ENCODE measurements at regions not wholly inside any gene's neighbourhood (a gene's known extent, or its start where the extent isn't known, plus 50 kb on each side); places are given as distances from the start of the nearest gene placed in this dataset.

- H3K9me3 ChIP-seq (ENCODE audit: control insufficient read depth in 2 of 3, insufficient read depth in 1 of 3, low read length in 3 of 3), result no peaks in the 10 kb centered on the region
- DNase-seq (no peak), FAIRE-seq (no peak)
- no peak overlapping the region for H3K4me3 ChIP-seq (ENCODE audit: low read length in 3 of 3)
- TF ChIP-seq CTCF (IDR thresholded peaks at IDR 0.05; ENCODE audit: borderline replicate concordance, extremely low read depth, insufficient read depth), result no peak
- no peak overlapping the region for H3K27ac ChIP-seq (ENCODE audit: low read depth in 2 of 2, low read length in 2 of 2)
- H3K36me3 ChIP-seq (ENCODE audit: control insufficient read depth in 2 of 3, insufficient read depth in 3 of 3, low read length in 3 of 3), result no peaks in the 10 kb centered on the region
- no peaks in the 10 kb centered on the region for H3K4me1 ChIP-seq (ENCODE audit: control insufficient read depth in 2 of 3, insufficient read depth in 2 of 3, low read depth in 1 of 3, low read length in 3 of 3)
- no peaks in the 10 kb centered on the region for H3K27me3 ChIP-seq (ENCODE audit: control insufficient read depth, insufficient read depth, low read length)
- intact Hi-C loops (cut with DNase I), result no loop called here
- no peak overlapping the region for H3K9ac ChIP-seq (ENCODE audit: low read length in 3 of 3)
Observed at GRCh38 chr12:126644236-126645020, 1579.2 kb downstream of the AACS start.

- H3K4me1 ChIP-seq (ENCODE audit: control insufficient read depth in 2 of 3, insufficient read depth in 2 of 3, low read depth in 1 of 3, low read length in 3 of 3), result no peaks in the 10 kb centered on the region
- DNase-seq, result no peak
- no peak overlapping the region for H3K9ac ChIP-seq (ENCODE audit: low read length in 3 of 3)
- no peaks in the 10 kb centered on the region for H3K27me3 ChIP-seq (ENCODE audit: control insufficient read depth, insufficient read depth, low read length)
- no peaks in the 10 kb centered on the region for H3K36me3 ChIP-seq (ENCODE audit: control insufficient read depth in 2 of 3, insufficient read depth in 3 of 3, low read length in 3 of 3)
- no peak for FAIRE-seq
- H3K27ac ChIP-seq (ENCODE audit: low read depth in 2 of 2, low read length in 2 of 2), result no peak overlapping the region
- intact Hi-C loops (cut with DNase I), result no loop called here
- H3K4me3 ChIP-seq (ENCODE audit: low read length in 3 of 3), result no peak overlapping the region
- H3K9me3 ChIP-seq (ENCODE audit: control insufficient read depth in 2 of 3, insufficient read depth in 1 of 3, low read length in 3 of 3), result no peaks in the 10 kb centered on the region
- no peak for TF ChIP-seq CTCF (IDR thresholded peaks at IDR 0.05; ENCODE audit: borderline replicate concordance, extremely low read depth, insufficient read depth)
Observed at GRCh38 chr12:126648074-126648473, 1582.8 kb downstream of the AACS start.

- H3K27me3 ChIP-seq (ENCODE audit: control insufficient read depth, insufficient read depth, low read length), result no peaks in the 10 kb centered on the region
- no peak overlapping the region for H3K9ac ChIP-seq (ENCODE audit: low read length in 3 of 3)
- no peak overlapping the region for H3K4me3 ChIP-seq (ENCODE audit: low read length in 3 of 3)
- no peaks in the 10 kb centered on the region for H3K4me1 ChIP-seq (ENCODE audit: control insufficient read depth in 2 of 3, insufficient read depth in 2 of 3, low read depth in 1 of 3, low read length in 3 of 3)
- FAIRE-seq (no peak), DNase-seq (no peak)
- no peak for TF ChIP-seq CTCF (IDR thresholded peaks at IDR 0.05; ENCODE audit: borderline replicate concordance, extremely low read depth, insufficient read depth)
- H3K36me3 ChIP-seq (ENCODE audit: control insufficient read depth in 2 of 3, insufficient read depth in 3 of 3, low read length in 3 of 3), result no peaks in the 10 kb centered on the region
- no peak overlapping the region for H3K27ac ChIP-seq (ENCODE audit: low read depth in 2 of 2, low read length in 2 of 2)
- H3K9me3 ChIP-seq (ENCODE audit: control insufficient read depth in 2 of 3, insufficient read depth in 1 of 3, low read length in 3 of 3), result no peaks in the 10 kb centered on the region
- intact Hi-C loops (cut with DNase I), result no loop called here
Observed at GRCh38 chr12:126651133-126651532, 1585.9 kb downstream of the AACS start.
